IMR-90 (cell line): ENCODE measurements at regions not wholly inside any gene's neighbourhood (a gene's known extent, or its start where the extent isn't known, plus 50 kb on each side); places are given as distances from the start of the nearest gene placed in this dataset.

Experiments used
- BHLHE40 ChIP-seq: fragments of 150-350 bp; IDR thresholded peaks from 2 replicates; pipeline ENCODE4 v1.6.1; 2016; ENCODE audit warnings: mild to moderate bottlenecking, low read depth, low read length
- CEBPB ChIP-seq: IDR thresholded peaks from 2 replicates; pipeline ENCODE4 v1.6.1; 2012; ENCODE audit warnings: low read depth, low read length, improper control_type of control experiment
- FOS ChIP-seq: fragments of 150-350 bp; IDR thresholded peaks from 2 replicates; pipeline ENCODE4 v1.6.1; 2016; ENCODE audit warnings: low read depth, low read length
- MAFK ChIP-seq: IDR thresholded peaks from 2 replicates; pipeline ENCODE4 v1.6.1; 2012; ENCODE audit warnings: low read depth, low read length, improper control_type of control experiment
- MAZ ChIP-seq: IDR thresholded peaks from 2 replicates; pipeline ENCODE4 v1.6.1; 2012; ENCODE audit warnings: low read depth, mild to moderate bottlenecking, low read length, improper control_type of control experiment, moderate library complexity, borderline replicate concordance
- POLR2A ChIP-seq: IDR thresholded peaks from 2 replicates; pipeline ENCODE4 v1.6.1; 2012; ENCODE audit warnings: mild to moderate bottlenecking, low read depth, low read length
- RAD21 ChIP-seq: IDR thresholded peaks from 2 replicates; pipeline ENCODE4 v1.6.1; 2012; ENCODE audit warnings: low read length, improper control_type of control experiment
- RFX5 ChIP-seq: IDR thresholded peaks from 2 replicates; pipeline ENCODE4 v1.8.0; 2012; ENCODE audit warnings: low read depth, mild to moderate bottlenecking, low read length, moderate library complexity
- SMC3 ChIP-seq: fragments of 150-350 bp; IDR thresholded peaks from 2 replicates; pipeline ENCODE4 v1.6.1; 2016; ENCODE audit warnings: low read depth, mild to moderate bottlenecking, antibody characterized with exemption, low read length, moderate library complexity
- TF ChIP-seq, protein P1 (sequence below): conservative IDR thresholded peaks from 2 replicates; pipeline ENCODE4 v1.5.1; 2012; ENCODE audit warnings: mild to moderate bottlenecking, low read depth, low read length, improper control_type of control experiment
- TF ChIP-seq, protein P2 (sequence below): fragments of 150-350 bp; IDR thresholded peaks from 2 replicates; pipeline ENCODE4 v1.6.1; 2017; ENCODE audit warnings: mild to moderate bottlenecking, antibody characterized with exemption, low read length, low read depth

DNA sequence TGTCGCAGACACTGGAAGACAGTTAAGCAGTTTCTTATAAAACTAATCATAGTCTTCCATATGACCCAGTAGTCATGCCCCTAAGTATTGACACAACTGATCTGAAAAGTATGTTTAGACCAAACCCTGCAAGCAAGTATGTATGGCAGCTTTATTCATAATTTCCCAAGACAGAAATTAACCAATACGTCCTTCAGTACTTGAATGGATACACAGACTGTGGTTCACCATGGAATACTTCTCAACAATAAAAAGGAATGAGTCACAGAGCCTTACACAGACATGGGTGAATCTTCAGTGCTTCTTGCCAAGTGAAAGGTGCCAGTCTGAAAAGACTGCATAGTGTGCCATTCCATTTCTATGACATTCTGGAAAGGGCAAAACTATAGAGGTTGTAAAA lies 50.2 kb upstream of the AKR1E2 start:
- TF ChIP-seq, protein P1, sequence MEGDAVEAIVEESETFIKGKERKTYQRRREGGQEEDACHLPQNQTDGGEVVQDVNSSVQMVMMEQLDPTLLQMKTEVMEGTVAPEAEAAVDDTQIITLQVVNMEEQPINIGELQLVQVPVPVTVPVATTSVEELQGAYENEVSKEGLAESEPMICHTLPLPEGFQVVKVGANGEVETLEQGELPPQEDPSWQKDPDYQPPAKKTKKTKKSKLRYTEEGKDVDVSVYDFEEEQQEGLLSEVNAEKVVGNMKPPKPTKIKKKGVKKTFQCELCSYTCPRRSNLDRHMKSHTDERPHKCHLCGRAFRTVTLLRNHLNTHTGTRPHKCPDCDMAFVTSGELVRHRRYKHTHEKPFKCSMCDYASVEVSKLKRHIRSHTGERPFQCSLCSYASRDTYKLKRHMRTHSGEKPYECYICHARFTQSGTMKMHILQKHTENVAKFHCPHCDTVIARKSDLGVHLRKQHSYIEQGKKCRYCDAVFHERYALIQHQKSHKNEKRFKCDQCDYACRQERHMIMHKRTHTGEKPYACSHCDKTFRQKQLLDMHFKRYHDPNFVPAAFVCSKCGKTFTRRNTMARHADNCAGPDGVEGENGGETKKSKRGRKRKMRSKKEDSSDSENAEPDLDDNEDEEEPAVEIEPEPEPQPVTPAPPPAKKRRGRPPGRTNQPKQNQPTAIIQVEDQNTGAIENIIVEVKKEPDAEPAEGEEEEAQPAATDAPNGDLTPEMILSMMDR: no peak
- TF ChIP-seq BHLHE40 (no peak), CEBPB (no peak), MAFK (no peak), SMC3 (no peak), POLR2A (no peak), FOS (no peak), RFX5 (no peak), MAZ (no peak), RAD21 (no peak)
- TF ChIP-seq, protein P2, sequence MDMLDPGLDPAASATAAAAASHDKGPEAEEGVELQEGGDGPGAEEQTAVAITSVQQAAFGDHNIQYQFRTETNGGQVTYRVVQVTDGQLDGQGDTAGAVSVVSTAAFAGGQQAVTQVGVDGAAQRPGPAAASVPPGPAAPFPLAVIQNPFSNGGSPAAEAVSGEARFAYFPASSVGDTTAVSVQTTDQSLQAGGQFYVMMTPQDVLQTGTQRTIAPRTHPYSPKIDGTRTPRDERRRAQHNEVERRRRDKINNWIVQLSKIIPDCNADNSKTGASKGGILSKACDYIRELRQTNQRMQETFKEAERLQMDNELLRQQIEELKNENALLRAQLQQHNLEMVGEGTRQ: no peak
